Stimulated activated CD8-positive, alpha-beta memory T cell treated with anti-CD3 and anti-CD28 coated beads, Interleukin-4, amount 100 ng/mL, for 48 hours (primary cell): ENCODE measurements at regions not wholly inside any gene's neighbourhood (a gene's known extent, or its start where the extent isn't known, plus 50 kb on each side); places are given as distances from the start of the nearest gene placed in this dataset.
"Not testable (repeated sequence)": the region's sequence is repeated elsewhere in the genome, so short reads cannot be mapped to it uniquely, and the experiment has no call there.

Experiments used
- DNase-seq: peaks from one replicate; pipeline ENCODE4 v3.0.0-alpha.2; 2020

DNA sequence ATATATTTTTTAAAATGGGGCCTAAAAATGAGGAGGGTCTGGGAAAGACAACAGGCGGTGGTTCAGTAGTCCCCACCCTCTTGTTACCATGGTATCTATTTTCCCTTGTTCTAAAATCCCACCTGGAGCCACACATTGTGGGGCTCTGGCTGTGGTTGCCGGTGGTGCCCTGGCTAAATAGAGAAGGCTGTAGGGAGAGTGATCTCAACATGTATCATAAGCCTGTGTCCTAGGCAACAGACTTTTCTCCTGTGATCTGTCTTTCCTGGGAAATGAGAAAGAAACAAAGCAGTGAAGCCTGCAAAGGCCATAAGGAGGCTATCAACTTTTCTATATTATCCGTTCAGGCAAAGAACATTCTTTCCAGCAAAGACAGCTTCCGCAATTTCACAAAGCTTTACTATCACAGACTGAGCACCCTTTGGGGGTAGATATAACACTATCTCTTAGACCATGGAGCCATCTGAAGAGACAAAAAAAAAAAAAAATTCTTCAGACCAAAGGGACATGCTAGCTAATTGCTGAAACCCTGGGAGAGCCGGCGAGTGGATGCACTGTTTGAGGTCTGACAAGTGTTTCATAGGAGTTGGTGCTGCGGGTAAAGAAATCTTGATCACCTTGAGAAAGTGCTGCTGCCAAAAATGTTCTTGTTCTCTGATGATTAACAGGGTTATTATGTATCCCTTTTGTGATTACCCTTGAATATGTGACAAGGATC lies 879.2 kb upstream of the DDX18 start:
- no peak for DNase-seq

DNA sequence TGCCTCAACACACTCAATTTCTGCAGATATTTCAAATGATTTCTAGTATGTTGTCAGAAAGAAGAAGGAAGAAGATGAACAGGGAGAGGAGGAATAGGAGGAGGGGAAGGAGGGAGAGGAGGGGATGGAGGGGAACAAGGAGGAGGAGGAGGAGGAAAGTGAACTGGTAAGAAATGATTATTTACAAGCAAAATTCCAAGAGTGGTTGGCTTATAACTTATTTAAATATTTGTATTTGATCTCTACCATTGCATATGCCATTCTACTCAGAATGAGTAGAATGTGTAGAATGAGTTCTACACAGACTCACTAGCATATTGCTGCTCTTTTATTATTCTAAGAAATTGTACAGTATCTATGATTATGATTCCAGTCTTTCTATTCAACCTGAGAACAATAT lies 866.2 kb upstream of the DDX18 start:
- no peak for DNase-seq

DNA sequence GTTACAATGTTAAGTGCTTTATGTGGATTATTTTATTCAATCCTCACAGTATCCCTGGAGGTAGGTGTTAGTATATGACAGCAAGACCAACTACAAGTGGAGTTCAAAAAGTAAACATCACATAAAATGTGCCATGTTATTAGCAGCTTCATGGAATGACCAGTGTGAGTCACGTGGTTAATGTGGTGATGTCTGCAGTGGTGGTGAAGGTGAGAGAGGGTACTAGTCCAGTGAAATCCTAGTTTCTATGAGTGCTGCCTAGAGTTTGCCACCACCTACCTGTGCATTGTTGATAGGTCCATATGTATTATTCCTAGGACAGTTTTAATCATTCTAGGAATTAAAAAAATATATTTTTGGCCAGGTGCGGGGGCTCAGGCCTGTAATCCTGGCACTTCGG lies 865.2 kb upstream of the DDX18 start:
- DNase-seq, result no peak

DNA sequence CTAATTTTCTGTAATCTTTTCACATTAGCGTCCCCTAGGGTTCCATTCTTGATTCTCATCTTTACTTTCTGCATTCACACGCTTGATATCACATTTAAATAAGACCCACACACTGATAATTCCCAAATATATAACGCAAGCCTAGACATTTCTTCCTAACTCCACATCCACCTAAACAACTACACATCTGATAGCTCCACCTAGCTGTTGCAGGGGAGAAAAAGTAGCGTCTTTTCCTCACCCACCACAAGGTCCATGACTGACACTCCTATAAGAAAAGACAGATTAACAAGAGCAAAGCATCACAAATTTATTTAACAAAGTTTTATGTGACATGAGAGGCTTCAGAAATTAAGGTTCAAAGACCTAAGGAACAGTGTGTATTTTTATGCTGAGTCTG lies 862.2 kb upstream of the DDX18 start:
- DNase-seq, result no peak

DNA sequence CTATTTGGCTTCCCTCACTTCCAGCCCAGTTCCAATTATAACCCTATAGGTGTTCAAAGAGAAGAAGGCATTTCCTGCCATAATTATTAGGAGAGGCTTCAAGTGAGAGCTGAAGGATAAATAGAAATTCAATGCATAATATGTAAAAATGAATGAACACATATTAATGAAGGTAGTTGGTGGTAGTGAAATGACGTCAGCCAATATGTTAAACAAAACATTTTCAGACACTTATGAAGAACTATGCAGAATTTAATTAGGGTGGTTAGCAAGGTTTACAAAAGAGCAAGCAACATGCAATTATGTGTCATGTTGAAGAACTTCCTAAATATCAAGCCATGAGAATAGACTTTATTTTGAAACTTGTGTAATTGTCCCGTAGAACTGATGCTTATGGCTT lies 858.8 kb upstream of the DDX18 start:
- no peak for DNase-seq

DNA sequence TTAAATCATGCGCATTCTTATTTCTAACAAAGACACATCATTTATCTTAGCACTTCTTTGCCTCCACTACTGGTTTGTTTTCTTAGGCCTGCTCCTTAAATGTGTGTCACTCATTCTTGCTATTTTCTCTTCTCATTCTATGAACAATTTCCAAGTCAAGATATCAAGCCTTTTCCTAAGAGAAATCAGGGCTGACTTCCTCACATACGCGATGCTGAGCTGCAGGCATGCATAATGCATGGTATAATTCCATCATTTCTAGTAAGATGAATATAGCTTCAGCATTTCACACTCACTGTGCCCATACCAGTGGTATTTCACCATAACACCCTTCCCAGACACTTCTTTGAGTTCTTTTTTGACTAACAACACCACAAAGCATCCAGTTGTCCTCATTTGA lies 838.9 kb upstream of the DDX18 start:
- DNase-seq, result no peak

DNA sequence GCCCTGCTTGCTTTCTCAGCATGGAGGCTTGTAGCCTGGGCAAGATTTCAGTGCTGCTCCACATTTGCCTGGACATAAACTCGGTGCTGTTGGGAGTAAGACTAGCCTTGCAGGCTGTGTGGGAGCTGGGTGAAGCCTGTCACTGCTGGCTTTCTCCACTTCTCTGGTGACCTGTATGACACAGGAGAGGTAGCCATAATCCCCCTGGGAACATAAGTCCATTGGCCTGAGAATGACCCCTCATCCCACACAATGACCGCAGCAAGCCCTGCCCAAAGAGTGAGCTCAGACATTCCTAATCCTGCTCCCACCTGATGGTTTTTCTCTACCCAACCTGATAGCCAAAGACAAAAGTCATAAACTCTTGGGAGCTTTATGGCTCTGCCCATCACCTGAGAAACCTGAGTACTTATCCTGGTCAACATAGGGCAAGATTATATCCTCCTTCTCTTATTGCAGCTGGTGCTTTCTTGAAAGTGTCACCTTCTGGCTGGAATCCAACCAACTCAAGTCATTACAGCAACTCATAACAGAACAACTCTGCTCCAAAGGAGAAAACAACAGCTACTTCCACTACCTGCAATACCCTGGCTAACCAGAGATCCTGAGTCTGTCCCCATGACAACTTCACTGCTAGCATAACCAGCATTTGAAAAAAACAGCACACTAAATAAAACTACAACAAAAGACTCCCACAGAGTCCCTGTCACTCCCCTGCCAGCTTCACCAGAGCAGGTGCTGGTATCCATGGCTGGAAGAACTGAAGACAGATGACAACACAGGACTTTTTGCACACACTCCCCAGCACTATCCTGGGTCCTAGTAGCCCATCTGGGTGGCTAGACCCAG lies 834.4 kb upstream of the DDX18 start:
- DNase-seq, result no peak

DNA sequence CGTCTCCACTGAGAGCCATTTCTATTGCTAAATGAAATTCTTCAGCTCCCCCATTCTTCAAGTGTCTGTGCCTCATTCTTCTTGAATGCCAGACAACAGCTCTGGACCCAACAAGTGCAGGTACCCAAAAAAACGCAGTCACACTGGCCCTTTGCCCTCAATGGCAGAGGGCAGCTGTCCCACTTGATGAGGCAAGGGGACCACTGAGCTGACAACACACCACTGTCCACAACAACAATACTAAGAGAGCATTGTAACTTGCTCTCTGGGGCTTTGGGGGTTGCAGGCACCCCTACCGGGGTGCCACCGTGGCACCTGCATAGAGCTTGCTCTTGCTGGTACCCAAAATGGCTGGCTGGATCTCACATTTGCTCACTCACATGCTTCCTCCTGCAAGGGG lies 827.0 kb upstream of the DDX18 start:
- DNase-seq, result no peak

DNA sequence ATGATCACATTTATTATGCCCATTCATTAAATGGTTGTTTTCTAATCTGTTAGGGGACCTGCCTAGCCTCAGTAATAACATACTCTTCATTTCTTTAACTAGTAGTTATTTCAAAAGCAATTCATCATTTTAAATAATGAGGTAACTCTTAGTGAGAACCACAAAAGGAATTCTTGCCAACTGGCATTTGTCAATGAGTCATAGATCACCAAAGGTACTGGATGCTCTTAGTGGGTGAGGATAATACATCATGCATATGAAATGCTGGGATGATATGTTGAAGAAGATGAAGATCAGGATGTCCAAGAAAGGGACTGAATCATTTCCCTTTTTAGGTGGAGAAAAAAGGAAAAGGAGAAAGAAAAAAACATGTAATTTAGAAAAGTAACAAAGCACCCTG lies 826.2 kb upstream of the DDX18 start:
- no peak for DNase-seq

DNA sequence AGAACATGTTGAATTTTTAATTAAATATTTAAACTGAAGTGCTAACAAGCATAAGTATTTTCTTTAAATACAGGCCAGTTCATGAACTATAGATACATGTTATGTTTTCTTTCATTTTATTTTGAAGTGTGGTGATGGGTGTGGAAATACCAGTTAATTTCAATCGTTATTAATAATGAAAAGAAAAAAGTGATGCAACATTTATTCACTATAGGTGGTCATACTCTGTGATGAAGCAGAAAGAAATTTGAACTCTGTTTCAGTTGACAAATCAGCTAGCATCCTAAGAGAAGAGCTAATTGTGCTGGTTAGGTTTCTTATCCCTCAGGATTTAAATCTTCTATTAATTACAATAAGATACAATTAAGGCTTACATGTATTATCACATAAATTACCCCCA lies 795.1 kb upstream of the DDX18 start:
- no peak for DNase-seq

DNA sequence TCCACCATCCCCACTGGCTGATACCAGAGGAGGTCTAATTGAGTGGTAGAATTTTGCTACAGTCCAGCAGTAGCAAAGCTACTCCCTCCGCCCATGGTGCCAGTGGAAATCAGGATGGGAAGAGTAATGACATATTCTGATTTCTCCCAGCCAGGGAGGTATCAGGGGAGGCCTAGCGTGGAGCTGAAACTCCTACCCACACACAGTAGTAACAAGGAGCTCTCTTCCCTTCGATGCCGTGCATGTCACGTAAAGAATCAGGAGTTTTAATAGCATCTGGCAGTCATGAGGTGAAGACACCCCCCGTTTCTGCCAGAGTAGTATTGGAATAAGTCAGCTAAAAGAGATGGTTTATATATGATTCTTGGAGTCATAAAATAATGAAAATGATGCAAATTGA lies 786.8 kb upstream of the DDX18 start:
- no peak for DNase-seq

DNA sequence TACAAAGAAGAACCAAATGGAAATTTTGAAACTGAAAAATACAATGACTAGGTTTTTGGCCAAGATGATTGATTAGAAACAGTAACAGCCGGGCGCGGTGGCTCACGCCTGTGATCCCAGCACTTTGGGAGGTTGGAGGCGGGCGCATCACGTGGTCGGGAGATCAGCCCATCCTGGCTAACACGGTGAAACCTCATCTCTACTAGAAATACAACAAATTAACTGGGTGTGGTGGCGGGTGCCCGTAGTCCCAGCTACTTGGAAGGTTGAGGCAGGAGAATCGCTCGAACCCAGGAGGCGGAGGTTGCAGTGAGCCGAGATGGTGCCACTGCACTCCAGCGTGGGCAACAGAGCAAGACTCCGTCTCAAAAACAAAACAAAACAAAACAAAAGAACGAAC lies 785.8 kb upstream of the DDX18 start:
- DNase-seq, result not testable (repeated sequence)

DNA sequence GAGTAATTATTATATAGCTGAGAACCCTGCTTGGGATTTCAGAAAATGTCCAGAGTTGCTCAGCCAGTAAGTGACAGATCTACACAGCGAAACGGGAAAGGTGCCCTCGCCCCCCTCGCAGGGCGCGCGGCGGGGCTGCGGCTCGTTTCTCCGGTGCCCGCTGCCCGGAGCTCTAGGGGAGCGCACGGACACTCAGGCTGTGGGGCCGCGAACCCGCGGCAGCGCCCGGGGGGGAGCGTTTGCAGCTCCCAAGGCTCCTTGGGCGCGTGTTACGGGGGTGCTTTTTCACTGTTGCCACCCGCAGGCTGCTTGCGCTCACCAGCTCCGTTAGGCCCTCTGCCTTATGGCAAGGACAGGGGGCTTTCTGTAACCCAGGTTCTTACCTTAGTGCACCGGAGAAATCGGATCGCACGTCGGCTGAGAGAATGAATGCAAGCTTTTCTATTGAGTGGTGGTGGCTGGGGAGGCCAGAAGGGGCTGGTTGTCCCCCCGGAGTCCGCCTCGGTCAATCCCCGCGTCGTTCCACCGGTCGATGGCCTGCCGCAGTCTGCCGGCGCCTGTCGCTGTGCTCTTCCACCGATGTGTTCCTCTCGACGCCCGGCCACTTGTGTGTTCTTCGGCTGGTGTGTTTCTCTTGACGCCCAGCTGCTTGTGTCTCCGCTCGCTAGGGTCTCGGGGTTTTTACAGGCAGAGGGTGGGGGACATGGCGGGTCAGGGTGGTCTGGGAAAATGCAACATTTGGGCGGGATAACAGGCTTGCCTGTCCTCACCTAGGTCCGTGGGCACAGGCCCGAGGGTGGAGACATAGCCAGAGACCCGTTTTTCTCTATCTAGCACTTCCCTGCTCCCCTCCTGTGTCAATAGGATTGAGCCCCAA lies 758.8 kb upstream of the DDX18 start:
- DNase-seq, result no peak

DNA sequence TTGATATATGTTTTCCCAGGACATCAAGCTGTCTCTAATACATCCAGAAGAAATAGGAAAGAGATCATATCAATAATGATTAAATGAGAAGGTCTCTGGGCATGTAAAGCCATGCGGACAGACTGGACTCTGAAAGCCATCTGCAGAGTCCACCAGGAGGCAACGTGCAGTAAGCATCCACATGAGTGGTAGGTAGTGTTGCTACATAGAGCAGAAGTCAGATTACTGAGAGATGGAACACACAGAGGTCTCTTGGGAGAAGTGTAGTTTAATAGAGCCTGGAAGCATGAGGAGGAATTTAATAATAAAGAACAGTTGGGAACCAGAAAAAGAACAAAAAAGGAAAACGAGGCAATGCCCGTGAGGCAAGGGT lies 758.1 kb upstream of the DDX18 start:
- DNase-seq, result no peak

DNA sequence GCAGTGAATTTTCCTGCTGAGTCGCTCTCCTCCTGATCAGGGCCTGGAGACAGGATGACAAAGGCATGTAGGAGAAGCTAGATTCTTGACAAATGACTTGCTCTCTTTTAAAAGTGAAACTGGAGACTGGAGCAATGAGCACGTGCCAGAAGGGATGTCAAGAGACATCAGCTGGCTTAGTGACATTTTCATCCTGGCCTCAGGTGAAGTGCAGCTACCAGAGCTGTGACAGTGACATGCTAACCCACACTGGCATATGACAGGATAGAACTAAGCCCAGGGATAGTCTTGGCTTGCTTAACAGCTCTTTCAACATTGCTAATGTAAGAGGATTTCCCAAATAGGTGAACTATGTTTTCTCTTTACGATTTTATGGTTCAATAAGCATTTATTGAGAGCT lies 757.5 kb upstream of the DDX18 start:
- DNase-seq, result no peak

DNA sequence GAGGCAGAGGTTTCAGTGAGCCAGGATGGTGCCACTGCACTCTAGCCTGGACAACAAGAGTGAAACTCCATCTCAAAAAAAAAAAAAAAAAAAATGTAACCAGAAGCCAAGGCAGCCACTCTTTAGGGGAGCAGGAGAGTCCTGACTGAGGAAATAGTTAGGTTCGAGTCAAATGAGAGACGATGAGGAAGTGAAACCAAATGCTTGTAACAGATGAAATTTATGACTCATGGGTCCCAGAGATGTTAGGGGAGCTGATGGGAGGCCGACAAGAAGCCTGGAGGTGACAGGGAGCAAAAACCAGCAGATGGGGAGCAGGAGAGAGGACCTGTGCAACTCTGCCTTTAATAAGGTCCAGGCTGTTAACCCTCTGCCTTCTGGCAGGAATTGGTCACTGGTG lies 756.1 kb upstream of the DDX18 start:
- no peak for DNase-seq

DNA sequence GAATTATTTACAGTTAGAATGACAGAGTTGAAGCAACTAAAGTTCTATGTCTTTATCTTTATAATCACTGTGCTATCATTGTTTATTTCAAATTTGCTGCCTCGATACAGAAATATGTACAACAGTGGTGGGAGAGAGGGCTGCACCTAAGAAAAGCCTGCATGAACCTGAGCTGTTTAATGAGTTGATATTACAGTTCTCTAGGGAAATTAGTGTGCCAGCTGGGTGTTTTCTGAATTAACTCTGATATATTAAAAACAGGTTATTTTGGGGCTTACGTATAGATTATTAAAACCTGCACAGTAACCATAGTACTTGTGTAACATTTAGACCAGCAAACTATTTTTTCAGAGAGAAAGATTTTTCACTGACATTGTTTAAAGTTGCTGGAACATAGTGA lies 750.5 kb upstream of the DDX18 start:
- DNase-seq, result no peak

DNA sequence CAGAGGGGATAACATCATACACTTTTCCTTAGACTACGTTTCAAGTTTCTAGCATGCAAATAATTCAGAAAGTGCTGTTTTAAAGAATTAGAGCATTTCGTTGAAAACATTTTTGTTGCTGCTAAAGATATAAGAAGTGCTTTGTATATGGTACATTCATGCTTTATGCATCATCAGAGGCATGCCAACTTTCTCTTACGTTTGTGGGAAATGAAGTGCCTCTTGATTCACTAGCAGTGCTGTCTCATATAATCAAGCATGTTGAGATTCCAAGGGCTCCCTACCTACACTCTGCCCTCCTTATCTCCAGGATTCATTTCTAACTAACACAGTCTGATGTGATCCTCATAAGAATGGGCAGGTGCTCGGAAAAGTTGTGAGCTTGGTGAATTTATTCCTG lies 748.6 kb upstream of the DDX18 start:
- no peak for DNase-seq

DNA sequence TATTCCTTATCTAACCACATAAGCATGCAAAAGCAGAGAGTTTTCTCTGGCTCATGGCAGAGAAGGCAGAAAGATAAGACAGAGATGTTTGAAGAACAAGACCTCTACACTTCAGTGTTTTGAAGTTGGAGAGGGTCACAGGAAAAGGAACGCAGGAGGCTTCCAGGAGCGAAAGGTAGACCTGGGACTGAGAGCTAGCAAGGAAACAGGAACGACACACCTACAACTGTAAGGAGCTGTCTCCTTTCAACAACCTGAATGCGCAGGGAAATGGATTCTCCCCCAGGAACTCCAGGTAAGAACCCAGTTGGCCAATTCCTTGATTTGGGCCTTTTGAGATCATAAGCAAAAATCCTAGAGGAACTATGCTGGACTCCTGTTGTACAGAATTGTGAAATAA lies 746.6 kb upstream of the DDX18 start:
- no peak for DNase-seq

DNA sequence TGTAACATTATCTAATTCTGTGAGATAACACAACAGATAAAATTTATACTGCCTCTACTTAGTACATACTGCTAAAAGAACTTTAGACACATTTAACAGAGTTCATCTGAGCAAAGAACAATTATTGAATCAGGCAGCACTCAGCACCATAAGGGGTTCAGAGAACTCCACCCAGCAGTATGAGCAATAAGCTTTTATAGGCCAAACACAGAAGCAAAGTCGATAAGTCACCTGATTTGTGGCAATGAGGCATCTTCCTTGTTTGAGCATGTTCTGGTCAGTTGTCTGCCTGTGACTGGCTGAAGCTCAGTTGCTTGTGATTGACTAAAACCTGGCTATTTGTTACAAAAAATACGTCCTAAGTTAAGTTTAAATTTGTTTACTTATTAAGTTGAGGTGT lies 746.1 kb upstream of the DDX18 start:
- no peak for DNase-seq

DNA sequence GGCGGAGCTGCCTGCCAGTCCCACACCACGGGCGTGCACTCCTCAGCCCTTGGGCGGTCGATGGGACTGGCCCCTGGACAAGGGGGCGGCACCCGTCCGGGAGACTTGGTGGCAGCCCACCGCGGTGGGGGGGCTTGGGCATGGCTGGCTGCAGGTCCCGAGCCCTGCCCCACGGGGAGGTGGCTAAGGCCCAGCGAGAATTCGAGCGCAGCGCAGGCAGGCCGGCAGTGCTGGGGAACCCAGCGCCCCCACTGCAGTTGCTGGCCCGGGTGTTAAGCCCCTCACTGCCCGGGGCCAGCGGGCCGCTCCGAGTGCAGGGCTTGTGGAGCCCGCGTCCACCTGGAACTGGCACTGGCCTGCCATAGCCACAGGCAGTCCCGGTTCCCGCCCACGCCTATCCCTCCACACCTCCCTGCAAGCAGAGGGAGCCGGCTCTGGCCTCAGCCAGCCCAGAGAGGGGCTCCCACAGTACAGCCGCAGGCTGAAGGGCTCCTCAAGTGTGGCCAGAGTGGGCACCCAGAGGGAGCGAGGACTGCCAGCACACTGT lies 742.9 kb upstream of the DDX18 start:
- no peak for DNase-seq

DNA sequence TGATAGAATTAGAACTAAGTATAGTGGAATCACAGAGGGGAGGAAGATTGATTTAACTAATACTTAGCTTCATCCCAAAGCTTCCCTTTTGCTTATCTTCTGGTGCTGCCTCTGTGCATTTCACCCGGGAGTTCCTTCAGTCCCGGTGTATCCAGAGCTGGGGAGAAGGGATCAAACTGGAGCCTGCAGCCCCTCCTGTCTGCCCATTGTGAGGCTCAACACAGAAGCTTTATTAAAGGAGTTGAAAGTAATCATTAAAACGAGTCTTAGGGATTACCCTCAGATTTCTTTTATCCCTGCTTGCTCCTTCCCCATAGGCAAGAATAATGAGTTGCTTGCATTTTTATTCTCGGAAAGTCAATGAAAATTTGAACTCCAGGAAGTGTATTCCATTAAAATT lies 739.7 kb upstream of the DDX18 start:
- DNase-seq, result no peak

DNA sequence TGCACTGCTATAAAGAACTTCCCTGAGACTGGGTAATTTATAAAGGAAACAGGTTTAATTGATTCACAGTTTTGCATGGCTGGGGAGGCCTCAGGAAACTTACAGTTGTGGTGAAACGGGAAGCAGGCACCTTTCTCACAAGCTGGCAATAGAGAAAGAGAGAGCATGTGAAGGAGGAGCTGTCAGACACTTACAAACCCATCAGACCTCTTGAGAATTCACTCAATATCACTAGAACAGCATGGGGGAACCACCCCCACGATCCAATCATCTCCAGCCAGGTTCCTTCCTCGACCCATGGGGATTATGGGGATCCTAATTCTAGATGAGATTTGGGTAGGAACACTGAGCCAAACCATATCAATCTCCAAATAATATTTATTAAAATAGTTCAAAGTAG lies 729.2 kb upstream of the DDX18 start:
- no peak for DNase-seq

DNA sequence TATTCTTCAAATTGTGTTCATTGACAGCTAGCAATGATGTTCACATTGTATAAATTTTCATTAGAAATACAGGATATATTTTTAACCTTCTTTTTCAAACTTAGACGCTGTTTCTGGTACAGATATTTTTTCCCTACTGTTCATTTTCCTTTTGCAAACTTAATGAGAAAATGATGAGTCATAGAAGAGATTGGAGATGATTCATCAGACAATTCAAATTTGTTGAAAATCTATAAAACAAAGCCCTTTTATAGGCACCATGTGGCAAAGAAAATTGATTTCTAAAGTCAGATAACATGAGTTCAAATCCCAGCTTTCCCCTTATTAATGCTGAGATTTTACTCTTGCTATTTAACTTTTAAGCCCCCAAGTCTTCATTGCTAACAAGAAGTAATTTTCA lies 728.8 kb upstream of the DDX18 start:
- no peak for DNase-seq
